HEK293 (cell line): ENCODE measurements at regions not wholly inside any gene's neighbourhood (a gene's known extent, or its start where the extent isn't known, plus 50 kb on each side); places are given as distances from the start of the nearest gene placed in this dataset.

ENCODE experiments used
- CTCF ChIA-PET: fragments of 350-600 bp; formaldehyde crosslinking; extraction: SDS; loops from one replicate; lab custom pipeline; 2021; ENCODE audit warnings: antibody characterized with exemption; lab: Yijun Ruan, JAX
- POLR2A ChIA-PET: fragments of 300-600 bp; formaldehyde crosslinking; extraction: SDS; loops from one replicate; lab custom pipeline; 2020; ENCODE audit warnings: antibody characterized with exemption, inconsistent platforms; lab: Yijun Ruan, JAX
- H3K27ac ChIP-seq: fragments of 200-500 bp; sonication (Bioruptor generic); 2 replicates; pipeline ENCODE4 v1.5.1; 2014; ENCODE audit warnings: low read depth, low read length, control low read depth, inconsistent platforms; ENCODE audit errors: extremely low read depth
- H3K36me3 ChIP-seq, 2 experiments: fragments of 200-500 bp in 1 of 2; sonication (Bioruptor generic) in 1 of 2; 1 replicate in 1 of 2; 2 replicates in 1 of 2; pipeline ENCODE4 v1.5.1; 2014 to 2017; ENCODE audit warnings: inconsistent platforms in 2 of 2, low read length in 2 of 2; ENCODE audit not compliant: control insufficient read depth in 2 of 2, insufficient read depth in 1 of 2
- H3K4me1 ChIP-seq: fragments of 200-500 bp; sonication (Bioruptor generic); 2 replicates; pipeline ENCODE4 v1.5.1; 2014; ENCODE audit warnings: mild to moderate bottlenecking, low read length, inconsistent platforms; ENCODE audit not compliant: control insufficient read depth, insufficient read depth
- H3K4me3 ChIP-seq: 2 replicates; pipeline ENCODE4 v1.5.1; 2011; ENCODE audit warnings: low read depth, mild to moderate bottlenecking, control low read depth, low read length, moderate library complexity
- H3K9me3 ChIP-seq: fragments of 200-500 bp; sonication (Bioruptor generic); 2 replicates; pipeline ENCODE4 v1.5.1; 2014; ENCODE audit warnings: low read depth, low read length, inconsistent platforms; ENCODE audit not compliant: control insufficient read depth, insufficient read depth
- FEZF1 ChIP-seq: fragments of 450-650 bp; formaldehyde crosslinking; IDR thresholded peaks from 2 replicates; pipeline ENCODE4 v1.5.1; 2016; ENCODE audit warnings: missing biosample characterization, missing genetic modification characterization
- IKZF3 ChIP-seq: fragments of 450-650 bp; IDR thresholded peaks from 2 replicates; pipeline ENCODE4 v1.5.0; 2018; ENCODE audit warnings: missing biosample characterization, mild to moderate bottlenecking, missing genetic modification characterization, moderate library complexity
- KLF16 ChIP-seq: fragments of 450-650 bp; formaldehyde crosslinking; IDR thresholded peaks from 2 replicates; pipeline ENCODE4 v1.5.1; 2017; ENCODE audit warnings: missing biosample characterization, missing genetic modification characterization
- SCRT1 ChIP-seq: fragments of 450-650 bp; formaldehyde crosslinking; IDR thresholded peaks from 2 replicates; pipeline ENCODE4 v1.5.1; 2016; ENCODE audit warnings: missing biosample characterization, missing genetic modification characterization, borderline replicate concordance
- SP2 ChIP-seq: fragments of 450-650 bp; formaldehyde crosslinking; IDR thresholded peaks from 2 replicates; pipeline ENCODE4 v1.5.1; 2016; ENCODE audit warnings: missing biosample characterization, missing genetic modification characterization
- YY2 ChIP-seq: fragments of 450-650 bp; formaldehyde crosslinking; IDR thresholded peaks from 2 replicates; pipeline ENCODE4 v1.5.1; 2016; ENCODE audit warnings: missing biosample characterization, missing genetic modification characterization
- ZBTB21 ChIP-seq: fragments of 450-650 bp; formaldehyde crosslinking; IDR thresholded peaks from 2 replicates; pipeline ENCODE4 v1.5.1; 2017; ENCODE audit warnings: missing biosample characterization, missing genetic modification characterization
- ZBTB48 ChIP-seq: fragments of 450-650 bp; formaldehyde crosslinking; IDR thresholded peaks from 2 replicates; pipeline ENCODE4 v1.5.1; 2016; ENCODE audit warnings: missing biosample characterization, missing genetic modification characterization
- ZEB2 ChIP-seq: fragments of 450-650 bp; formaldehyde crosslinking; IDR thresholded peaks from 2 replicates; pipeline ENCODE4 v1.5.1; 2016; ENCODE audit warnings: missing biosample characterization, missing genetic modification characterization
- ZFP3 ChIP-seq: fragments of 450-650 bp; formaldehyde crosslinking; IDR thresholded peaks from 2 replicates; pipeline ENCODE4 v1.5.1; 2016; ENCODE audit warnings: low read depth, missing biosample characterization, missing genetic modification characterization
- ZIC2 ChIP-seq: fragments of 450-650 bp; formaldehyde crosslinking; IDR thresholded peaks from 2 replicates; pipeline ENCODE4 v1.5.1; 2016; ENCODE audit warnings: missing biosample characterization, missing genetic modification characterization
- ZNF202 ChIP-seq: fragments of 450-650 bp; formaldehyde crosslinking; IDR thresholded peaks from 2 replicates; pipeline ENCODE4 v1.5.1; 2016; ENCODE audit warnings: missing biosample characterization, missing genetic modification characterization, borderline replicate concordance
- ZNF302 ChIP-seq: fragments of 450-650 bp; formaldehyde crosslinking; IDR thresholded peaks from 2 replicates; pipeline ENCODE4 v1.5.1; 2016; ENCODE audit warnings: missing biosample characterization, missing genetic modification characterization, low read depth
- ZNF311 ChIP-seq: fragments of 450-650 bp; formaldehyde crosslinking; IDR thresholded peaks from 2 replicates; pipeline ENCODE4 v1.5.1; 2017; ENCODE audit warnings: missing biosample characterization, missing genetic modification characterization, borderline replicate concordance
- ZNF366 ChIP-seq: fragments of 450-650 bp; formaldehyde crosslinking; conservative IDR thresholded peaks from 2 replicates; pipeline ENCODE4 v1.5.1; 2016; ENCODE audit warnings: missing biosample characterization, missing genetic modification characterization
- ZNF391 ChIP-seq: fragments of 450-650 bp; formaldehyde crosslinking; IDR thresholded peaks from 2 replicates; pipeline ENCODE4 v1.5.1; 2016; ENCODE audit warnings: low read depth, missing biosample characterization, missing genetic modification characterization, borderline replicate concordance
- ZNF416 ChIP-seq: fragments of 450-650 bp; formaldehyde crosslinking; IDR thresholded peaks from 2 replicates; pipeline ENCODE4 v1.5.1; 2016; ENCODE audit warnings: missing biosample characterization, missing genetic modification characterization
- ZNF433 ChIP-seq: fragments of 450-650 bp; formaldehyde crosslinking; IDR thresholded peaks from 2 replicates; pipeline ENCODE4 v1.5.1; 2016; ENCODE audit warnings: missing biosample characterization, missing genetic modification characterization, low read depth
- ZNF510 ChIP-seq: fragments of 450-650 bp; formaldehyde crosslinking; IDR thresholded peaks from 2 replicates; pipeline ENCODE4 v1.5.1; 2018; ENCODE audit warnings: mild to moderate bottlenecking, missing genetic modification characterization, missing biosample characterization; ENCODE audit not compliant: insufficient replicate concordance
- ZNF585B ChIP-seq: fragments of 450-650 bp; formaldehyde crosslinking; IDR thresholded peaks from 2 replicates; pipeline ENCODE4 v1.5.1; 2016; ENCODE audit warnings: missing biosample characterization, missing genetic modification characterization
- ZNF629 ChIP-seq: fragments of 450-650 bp; formaldehyde crosslinking; IDR thresholded peaks from 2 replicates; pipeline ENCODE4 v1.5.1; 2017; ENCODE audit warnings: missing biosample characterization, missing genetic modification characterization
- ZNF664 ChIP-seq: fragments of 450-650 bp; formaldehyde crosslinking; IDR thresholded peaks from 2 replicates; pipeline ENCODE4 v1.5.1; 2016; ENCODE audit warnings: missing biosample characterization, missing genetic modification characterization
- ZNF670 ChIP-seq: fragments of 450-650 bp; formaldehyde crosslinking; IDR thresholded peaks from 2 replicates; pipeline ENCODE4 v1.5.1; 2016; ENCODE audit warnings: missing biosample characterization, missing genetic modification characterization, low read depth
- ZNF677 ChIP-seq: fragments of 450-650 bp; IDR thresholded peaks from 2 replicates; pipeline ENCODE4 v1.5.0; 2018; ENCODE audit warnings: missing biosample characterization, mild to moderate bottlenecking, missing genetic modification characterization, moderate library complexity
- ZNF792 ChIP-seq: fragments of 450-650 bp; formaldehyde crosslinking; IDR thresholded peaks from 2 replicates; pipeline ENCODE4 v1.5.1; 2016; ENCODE audit warnings: missing biosample characterization, missing genetic modification characterization
- TF ChIP-seq, protein P1 (sequence below): fragments of 450-650 bp; formaldehyde crosslinking; IDR thresholded peaks from 2 replicates; pipeline ENCODE4 v1.5.1; 2016; ENCODE audit warnings: missing biosample characterization, missing genetic modification characterization
- TF ChIP-seq, protein P2 (sequence below): fragments of 450-650 bp; IDR thresholded peaks from 2 replicates; pipeline ENCODE4 v1.5.1; 2018; ENCODE audit warnings: missing biosample characterization, mild to moderate bottlenecking, missing genetic modification characterization
- TF ChIP-seq, protein P3 (sequence below): fragments of 450-650 bp; formaldehyde crosslinking; IDR thresholded peaks from 2 replicates; pipeline ENCODE4 v1.5.1; 2016; ENCODE audit warnings: missing biosample characterization, missing genetic modification characterization, low read depth
- TF ChIP-seq, protein P4 (sequence below): fragments of 450-650 bp; formaldehyde crosslinking; IDR thresholded peaks from 2 replicates; pipeline ENCODE4 v1.5.1; 2016; ENCODE audit warnings: missing biosample characterization, missing genetic modification characterization

DNA sequence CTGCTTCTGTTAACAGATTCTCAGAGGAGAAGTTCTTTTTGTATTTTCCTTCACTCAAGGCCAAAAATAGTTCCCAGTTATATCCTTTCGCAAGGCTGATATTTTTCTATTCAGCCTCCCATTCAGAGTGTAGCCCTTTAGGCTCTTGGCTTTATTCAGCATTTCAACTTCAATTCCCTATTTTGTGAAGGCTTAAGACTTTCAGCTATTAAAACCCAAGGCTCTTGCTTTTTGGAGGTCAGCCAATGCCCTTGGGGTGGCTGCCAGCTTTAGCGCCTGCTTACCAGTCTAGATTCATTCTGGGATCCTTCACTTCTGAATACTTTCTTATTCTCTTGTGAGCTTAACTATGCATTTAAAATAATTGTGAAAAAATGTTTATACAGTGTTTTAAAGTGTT lies 57.3 kb upstream of the ADGRA3 start:
- H3K27ac ChIP-seq = no peak overlapping the region
- no peaks in the 10 kb centered on the region for H3K36me3 ChIP-seq
- CTCF ChIA-PET = interaction anchor here (0.7 kb wide), 1 partner anchor 180 kb away, joined by 5 read pairs; no protein-coding TSS in a partner anchor
- no peak for TF ChIP-seq ZNF311
- TF ChIP-seq KLF16 (tag by site-specific recombination) = no peak
- no peak for TF ChIP-seq ZNF302 (tag by site-specific recombination)
- no peak for TF ChIP-seq ZBTB21 (tag by site-specific recombination)
- TF ChIP-seq ZNF677 = no peak
- no peak for TF ChIP-seq ZNF664 (tag by site-specific recombination)
- no peak for TF ChIP-seq YY2 (tag by site-specific recombination)
- no peak for TF ChIP-seq ZBTB48 (tag by site-specific recombination)
- TF ChIP-seq ZNF391 (tag by site-specific recombination) = no peak
- TF ChIP-seq, protein P1, sequence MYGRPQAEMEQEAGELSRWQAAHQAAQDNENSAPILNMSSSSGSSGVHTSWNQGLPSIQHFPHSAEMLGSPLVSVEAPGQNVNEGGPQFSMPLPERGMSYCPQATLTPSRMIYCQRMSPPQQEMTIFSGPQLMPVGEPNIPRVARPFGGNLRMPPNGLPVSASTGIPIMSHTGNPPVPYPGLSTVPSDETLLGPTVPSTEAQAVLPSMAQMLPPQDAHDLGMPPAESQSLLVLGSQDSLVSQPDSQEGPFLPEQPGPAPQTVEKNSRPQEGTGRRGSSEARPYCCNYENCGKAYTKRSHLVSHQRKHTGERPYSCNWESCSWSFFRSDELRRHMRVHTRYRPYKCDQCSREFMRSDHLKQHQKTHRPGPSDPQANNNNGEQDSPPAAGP (tag by site-specific recombination) = no peak
- no peak for TF ChIP-seq ZFP3 (tag by site-specific recombination)
- no peak for TF ChIP-seq ZNF585B (tag by site-specific recombination)
- no peak for TF ChIP-seq ZEB2 (tag by site-specific recombination)
- no peak for TF ChIP-seq ZNF670 (tag by site-specific recombination)
- no peak for TF ChIP-seq SP2 (tag by site-specific recombination)
- TF ChIP-seq ZNF202 (tag by site-specific recombination) = no peak
- H3K9me3 ChIP-seq = no peaks in the 10 kb centered on the region
- H3K4me1 ChIP-seq = no peaks in the 10 kb centered on the region
- no peak overlapping the region for H3K4me3 ChIP-seq
- POLR2A ChIA-PET = no interaction called here

DNA sequence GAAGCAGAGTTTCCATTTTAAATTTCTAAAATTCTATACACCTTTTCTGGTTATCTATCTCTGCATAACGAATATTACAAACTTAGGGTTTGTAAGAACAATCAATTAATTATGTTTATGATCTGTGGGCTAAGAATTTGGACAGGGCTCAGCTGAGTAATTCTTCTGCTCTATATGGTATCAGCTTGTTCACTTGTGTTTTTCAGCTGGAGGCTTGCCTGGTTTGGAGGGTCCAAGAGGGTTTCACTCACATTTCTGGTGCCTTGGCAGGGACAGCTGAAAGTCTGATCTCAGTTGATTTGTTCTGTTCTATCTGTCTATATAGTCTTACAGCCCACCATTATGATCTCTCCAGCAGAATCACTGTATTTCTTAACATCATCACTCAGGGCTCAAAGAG lies 57.8 kb upstream of the ADGRA3 start:
- TF ChIP-seq ZIC2 (tag by site-specific recombination) (no peak), ZNF433 (no peak), SP2 (tag by site-specific recombination) (no peak), ZNF510 (tag by site-specific recombination) (no peak), FEZF1 (no peak), ZNF629 (tag by site-specific recombination) (no peak), ZNF792 (tag by site-specific recombination) (no peak), ZNF416 (tag by site-specific recombination) (no peak), ZNF670 (tag by site-specific recombination) (no peak), SCRT1 (tag by site-specific recombination) (no peak), IKZF3 (no peak), ZNF677 (no peak), ZNF366 (tag by site-specific recombination) (no peak)
- TF ChIP-seq, protein P2, sequence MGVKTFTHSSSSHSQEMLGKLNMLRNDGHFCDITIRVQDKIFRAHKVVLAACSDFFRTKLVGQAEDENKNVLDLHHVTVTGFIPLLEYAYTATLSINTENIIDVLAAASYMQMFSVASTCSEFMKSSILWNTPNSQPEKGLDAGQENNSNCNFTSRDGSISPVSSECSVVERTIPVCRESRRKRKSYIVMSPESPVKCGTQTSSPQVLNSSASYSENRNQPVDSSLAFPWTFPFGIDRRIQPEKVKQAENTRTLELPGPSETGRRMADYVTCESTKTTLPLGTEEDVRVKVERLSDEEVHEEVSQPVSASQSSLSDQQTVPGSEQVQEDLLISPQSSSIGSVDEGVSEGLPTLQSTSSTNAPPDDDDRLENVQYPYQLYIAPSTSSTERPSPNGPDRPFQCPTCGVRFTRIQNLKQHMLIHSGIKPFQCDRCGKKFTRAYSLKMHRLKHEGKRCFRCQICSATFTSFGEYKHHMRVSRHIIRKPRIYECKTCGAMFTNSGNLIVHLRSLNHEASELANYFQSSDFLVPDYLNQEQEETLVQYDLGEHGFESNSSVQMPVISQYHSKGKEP (tag by site-specific recombination) = no peak
- TF ChIP-seq, protein P3, sequence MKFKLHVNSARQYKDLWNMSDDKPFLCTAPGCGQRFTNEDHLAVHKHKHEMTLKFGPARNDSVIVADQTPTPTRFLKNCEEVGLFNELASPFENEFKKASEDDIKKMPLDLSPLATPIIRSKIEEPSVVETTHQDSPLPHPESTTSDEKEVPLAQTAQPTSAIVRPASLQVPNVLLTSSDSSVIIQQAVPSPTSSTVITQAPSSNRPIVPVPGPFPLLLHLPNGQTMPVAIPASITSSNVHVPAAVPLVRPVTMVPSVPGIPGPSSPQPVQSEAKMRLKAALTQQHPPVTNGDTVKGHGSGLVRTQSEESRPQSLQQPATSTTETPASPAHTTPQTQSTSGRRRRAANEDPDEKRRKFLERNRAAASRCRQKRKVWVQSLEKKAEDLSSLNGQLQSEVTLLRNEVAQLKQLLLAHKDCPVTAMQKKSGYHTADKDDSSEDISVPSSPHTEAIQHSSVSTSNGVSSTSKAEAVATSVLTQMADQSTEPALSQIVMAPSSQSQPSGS (tag by site-specific recombination) = no peak
- TF ChIP-seq, protein P4, sequence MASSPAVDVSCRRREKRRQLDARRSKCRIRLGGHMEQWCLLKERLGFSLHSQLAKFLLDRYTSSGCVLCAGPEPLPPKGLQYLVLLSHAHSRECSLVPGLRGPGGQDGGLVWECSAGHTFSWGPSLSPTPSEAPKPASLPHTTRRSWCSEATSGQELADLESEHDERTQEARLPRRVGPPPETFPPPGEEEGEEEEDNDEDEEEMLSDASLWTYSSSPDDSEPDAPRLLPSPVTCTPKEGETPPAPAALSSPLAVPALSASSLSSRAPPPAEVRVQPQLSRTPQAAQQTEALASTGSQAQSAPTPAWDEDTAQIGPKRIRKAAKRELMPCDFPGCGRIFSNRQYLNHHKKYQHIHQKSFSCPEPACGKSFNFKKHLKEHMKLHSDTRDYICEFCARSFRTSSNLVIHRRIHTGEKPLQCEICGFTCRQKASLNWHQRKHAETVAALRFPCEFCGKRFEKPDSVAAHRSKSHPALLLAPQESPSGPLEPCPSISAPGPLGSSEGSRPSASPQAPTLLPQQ (tag by site-specific recombination) = no peak
- H3K27ac ChIP-seq = no peak overlapping the region
- no peaks in the 10 kb centered on the region for H3K4me1 ChIP-seq
- CTCF ChIA-PET = no interaction called here
- H3K9me3 ChIP-seq = no peaks in the 10 kb centered on the region
- H3K4me3 ChIP-seq = no peak overlapping the region
- POLR2A ChIA-PET = no interaction called here
- no peaks in the 10 kb centered on the region for H3K36me3 ChIP-seq
